M059J (cell line): ENCODE measurements at regions not wholly inside any gene's neighbourhood (a gene's known extent, or its start where the extent isn't known, plus 50 kb on each side); places are given as distances from the start of the nearest gene placed in this dataset.

Source experiments
- DNase-seq: peaks from one replicate; pipeline ENCODE4 v3.0.0-alpha.2; 2012; ENCODE audit warnings: low read depth

- DNase-seq, result no peak
These were observed 171.8 kb upstream of the RAI14 start for GRCh38 chr5:34484216-34484920.

- DNase-seq, result no peak
These were observed 170.4 kb upstream of the RAI14 start for GRCh38 chr5:34485768-34486030.

DNA sequence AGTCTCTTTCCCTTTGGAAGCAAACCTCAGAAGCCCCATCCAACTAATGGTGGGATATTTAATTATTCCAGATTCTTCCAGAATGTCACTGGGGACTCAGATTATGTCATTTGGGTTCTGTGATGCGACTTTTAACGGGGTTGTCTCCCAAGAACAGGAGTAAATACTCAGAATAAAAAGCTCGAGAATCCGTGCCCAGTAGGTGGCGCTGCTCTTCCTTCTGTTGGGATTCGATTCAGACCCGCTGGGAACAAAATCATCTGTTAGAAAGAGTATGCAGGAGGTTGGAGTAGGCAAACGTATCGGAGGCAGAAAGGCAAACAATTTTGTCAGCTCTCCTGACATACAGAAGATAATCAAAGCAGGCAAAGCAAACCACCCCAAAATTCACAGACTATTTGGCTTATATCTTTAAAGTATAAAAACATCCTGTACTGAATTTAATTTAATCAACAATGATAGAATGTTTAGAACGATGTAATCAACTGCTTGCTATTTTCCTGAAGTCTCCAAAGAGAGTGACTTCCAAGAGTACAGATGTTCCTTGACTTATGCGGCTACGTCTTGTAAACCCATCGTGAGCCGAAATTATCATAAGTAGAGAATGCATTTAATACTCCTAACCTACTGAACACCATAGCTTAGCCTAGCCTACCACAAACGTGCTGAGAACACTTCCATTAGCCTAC is 169.8 kb upstream of the RAI14 start:
- peak; percentile 87 for DNase-seq

DNA sequence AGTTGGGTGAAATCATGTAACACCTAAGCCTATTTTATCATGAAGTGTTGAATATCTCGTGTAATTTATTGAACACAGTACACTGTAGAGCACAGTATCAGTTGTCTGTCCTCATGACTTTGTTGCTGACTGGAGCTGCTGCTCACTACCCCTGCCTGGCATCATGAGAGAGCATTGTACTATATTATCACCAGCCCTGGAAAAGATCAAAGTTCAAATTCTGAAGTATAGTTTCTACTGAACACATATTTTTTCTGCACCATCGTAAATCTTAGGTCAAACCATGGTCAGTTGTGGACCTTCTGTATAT is 169.3 kb upstream of the RAI14 start:
- no peak for DNase-seq

- DNase-seq, result peak; percentile 89
These were observed 168.8 kb upstream of the RAI14 start for GRCh38 chr5:34487159-34487879.

- DNase-seq, result no peak
These were observed 168.2 kb upstream of the RAI14 start for GRCh38 chr5:34487956-34488355.

GRCh38 chr5:34488984-34489383 is 167.1 kb upstream of the RAI14 start:
- no peak for DNase-seq

DNA sequence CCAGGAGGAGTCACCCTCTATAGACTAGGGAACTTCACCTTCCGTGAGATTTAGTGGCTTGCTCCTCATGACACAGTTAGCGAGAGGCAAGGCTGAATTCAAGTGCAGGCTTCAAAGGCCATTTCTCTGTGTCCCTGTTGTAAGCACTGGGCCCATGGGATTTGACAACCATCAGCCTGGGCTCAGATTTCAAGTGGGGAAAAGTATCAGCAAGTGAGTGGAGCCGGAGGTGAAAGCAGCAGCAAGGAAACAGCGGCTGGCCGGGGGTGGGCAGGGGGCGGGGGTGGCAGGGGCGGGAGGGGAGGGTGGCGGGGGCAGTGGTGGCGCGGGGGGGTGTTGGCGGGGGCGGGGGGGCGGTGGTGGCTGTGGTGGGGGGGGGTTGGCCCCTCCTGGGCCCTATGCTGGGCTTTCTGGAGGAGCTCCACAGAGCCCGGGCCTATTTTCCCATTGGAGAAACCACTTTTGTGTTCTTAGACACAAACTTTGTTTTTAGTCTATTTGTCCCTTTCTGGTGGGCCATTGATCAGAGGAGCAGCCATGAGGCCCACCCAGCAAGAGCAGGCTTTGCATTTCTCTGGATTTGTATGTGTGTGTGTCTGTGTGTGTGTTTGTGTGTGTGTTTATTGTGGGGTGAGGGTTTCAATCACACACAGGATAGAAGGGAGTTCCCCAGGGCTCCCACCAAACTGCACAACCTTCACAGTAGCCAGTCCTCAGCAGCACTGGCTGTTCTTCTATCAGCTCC is 165.4 kb upstream of the RAI14 start:
- no peak for DNase-seq

DNA sequence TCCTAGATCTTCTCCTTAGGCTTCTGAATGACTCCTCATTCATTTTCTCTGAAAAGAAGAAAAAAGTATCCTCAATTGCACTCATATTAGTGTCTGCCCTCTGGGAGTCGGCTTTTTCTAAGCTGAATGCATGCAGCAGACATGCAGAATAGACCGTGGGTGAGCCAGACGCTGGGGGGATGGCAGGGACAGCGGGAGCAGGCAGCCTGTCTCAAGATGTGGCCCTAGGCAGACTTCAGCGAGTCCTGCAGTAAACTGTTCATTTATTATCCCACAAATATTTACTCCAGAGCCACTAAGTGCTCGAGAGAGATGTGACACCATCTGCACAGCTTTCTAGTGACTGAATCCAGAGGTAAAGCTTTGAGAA is 164.9 kb upstream of the RAI14 start:
- peak; percentile 68 for DNase-seq

DNA sequence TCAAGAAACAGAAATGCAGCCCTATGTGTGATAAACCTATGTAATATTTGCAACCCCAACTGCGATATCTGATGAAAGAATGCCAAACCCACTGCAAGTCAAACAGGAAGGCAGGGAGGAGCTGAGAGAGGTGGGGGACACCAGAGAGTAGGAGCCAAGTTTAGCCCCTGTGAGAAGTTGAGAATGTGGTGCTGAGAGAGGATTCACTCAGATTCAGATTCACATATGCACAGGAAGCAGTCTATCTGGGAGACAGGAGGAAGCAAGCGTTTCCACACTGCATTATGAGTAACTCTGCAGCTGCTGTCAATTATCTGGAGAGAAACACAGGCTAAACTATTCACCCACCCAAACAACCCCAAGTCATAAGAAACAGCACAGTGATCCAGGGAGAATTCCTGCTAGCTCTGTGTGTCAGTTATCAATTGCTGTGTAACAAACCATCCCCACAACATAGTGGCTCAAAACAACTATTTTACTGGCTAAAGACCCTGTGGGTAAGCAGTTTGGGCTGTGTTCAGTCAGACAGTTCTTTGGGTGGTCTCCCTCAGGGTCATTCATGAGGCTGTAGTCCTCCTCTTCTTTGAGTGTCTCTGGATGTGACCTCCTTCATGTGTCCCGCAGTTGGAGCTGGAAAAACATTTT is 161.9 kb upstream of the RAI14 start:
- peak; percentile 32 for DNase-seq

DNA sequence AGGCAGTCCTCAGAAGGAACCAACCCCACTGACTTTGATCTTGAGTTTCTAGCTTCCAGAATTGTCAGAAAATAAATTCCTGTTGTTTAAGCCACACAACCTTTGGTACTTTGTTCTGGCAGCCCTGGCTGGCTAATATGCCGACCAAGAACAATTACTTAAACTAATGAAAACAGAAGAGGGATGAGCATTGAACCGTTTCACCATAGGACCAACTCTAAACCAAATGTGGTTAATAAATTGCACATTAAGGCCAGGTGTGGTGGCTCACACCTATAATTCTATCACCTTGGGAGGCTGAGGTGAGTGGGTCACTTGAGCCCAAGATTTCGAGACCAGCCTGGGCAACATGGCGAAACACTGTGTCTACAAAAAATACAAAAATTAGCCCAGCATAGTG is 160.9 kb upstream of the RAI14 start:
- DNase-seq, result no peak

DNA sequence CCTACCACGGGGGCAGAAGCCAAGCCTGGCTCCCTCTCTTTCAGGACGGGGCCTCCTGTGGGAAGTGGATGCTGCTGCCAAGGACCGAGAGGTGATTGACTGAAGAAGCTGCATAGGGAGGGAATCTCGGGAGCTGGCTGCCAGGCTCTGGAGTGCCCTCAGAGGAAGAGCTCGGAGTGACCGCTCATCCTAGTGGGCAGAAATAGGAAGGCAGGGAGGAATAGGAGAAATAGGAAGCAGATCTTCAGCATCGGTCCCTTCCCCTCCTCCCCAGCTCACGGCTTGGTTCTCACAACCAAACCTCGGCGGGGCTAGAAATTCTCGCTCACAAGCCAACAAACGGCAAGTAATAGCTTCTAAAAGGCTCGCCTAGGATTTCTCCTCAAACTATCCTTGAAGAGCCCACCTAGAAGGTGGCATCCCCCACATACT is 159.9 kb upstream of the RAI14 start:
- no peak for DNase-seq

- no peak for DNase-seq
These were observed 159.2 kb upstream of the RAI14 start for GRCh38 chr5:34496701-34497469.

GRCh38 chr5:34497470-34497808 is 158.7 kb upstream of the RAI14 start:
- no peak for DNase-seq

GRCh38 chr5:34498572-34498971 is 157.6 kb upstream of the RAI14 start:
- no peak for DNase-seq

DNA sequence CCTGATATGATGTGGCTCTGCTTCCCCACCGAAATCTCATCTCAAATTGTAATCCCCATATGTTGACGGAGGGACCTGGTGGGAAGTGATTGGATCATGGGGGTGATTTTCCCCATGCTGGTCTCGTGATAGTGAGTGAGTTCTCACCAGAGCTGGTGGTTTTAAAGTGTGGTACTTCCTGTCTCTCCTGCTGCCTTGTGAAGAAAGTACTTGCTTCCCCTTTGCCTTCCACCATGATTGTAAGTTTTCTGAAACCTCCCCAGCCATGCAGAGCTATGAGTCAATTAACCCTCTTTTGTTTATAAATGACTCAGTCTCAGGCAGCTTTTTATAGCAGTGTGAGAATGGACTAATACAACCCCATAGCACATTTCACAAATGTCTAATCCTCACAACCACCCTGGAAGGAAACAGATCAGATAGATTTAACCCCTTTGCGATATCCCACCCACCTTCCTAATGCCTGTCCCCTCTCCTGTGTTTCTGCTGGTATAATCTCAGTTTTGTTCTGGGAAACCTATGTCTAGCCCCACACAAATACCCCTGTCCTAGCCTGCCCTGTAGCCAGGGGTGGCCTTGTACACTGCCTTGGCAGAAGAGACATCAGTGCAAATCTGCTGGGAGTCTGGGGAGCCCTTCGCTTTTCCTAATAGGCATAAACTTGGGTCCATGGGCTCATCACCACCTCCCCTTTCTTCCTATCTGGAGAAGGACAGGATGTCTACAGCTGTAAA is 157.0 kb upstream of the RAI14 start:
- DNase-seq, result peak; percentile 94

- no peak for DNase-seq
These were observed 155.8 kb upstream of the RAI14 start for GRCh38 chr5:34500236-34500847.

DNA sequence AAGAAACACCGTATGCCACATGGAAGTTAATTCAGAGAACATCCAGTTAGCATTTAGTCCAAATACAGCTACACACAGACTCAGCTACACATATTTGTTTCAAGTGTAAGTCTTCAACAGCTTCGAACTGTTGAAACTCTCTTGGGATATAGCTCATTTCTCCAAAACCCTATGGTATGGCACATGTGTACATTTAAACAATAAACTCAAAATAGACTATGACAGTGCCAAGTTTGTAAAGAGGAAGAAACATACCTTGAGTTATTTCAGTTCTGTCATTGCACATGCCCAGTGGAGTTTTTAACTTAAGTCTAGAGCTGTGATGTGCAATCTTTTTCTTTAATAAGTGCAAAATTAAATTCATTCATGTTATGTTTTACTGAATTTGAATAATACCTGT is 155.1 kb upstream of the RAI14 start:
- no peak for DNase-seq

DNA sequence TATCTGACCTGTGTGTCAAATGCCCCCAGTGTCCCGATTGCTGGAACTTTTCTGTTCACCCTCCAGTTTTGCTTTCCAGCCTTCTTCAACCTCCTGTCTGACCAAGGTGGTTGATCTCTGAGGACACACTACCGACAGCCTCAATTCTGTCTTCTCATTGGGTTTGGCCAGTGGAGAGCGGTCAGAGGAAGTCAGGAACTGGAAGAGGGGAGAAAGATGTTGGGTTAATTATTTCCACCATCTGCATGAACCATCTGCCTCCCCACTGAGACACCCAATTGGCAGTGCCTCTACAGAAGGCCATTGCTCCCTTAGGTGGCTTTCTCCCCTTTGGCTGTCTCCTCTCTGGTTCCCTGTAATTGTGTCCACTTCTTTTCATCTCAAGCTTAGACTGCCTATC is 154.3 kb upstream of the RAI14 start:
- DNase-seq, result peak; percentile 38

GRCh38 chr5:34502581-34502980 is 153.5 kb upstream of the RAI14 start:
- no peak for DNase-seq
